Peyer's patch (tissue), 4 donors: ENCODE measurements at regions not wholly inside any gene's neighbourhood (a gene's known extent, or its start where the extent isn't known, plus 50 kb on each side); places are given as distances from the start of the nearest gene placed in this dataset.

ENCODE experiments used
- DNase-seq, 3 donors: peaks; one replicate each; pipeline ENCODE4 v3.0.0-alpha.2; 2017 to 2019
- H3K27ac ChIP-seq, 4 donors: fragments of 200-600 bp; sonication (generic); one replicate each; pipeline ENCODE4 v1.5.1; 2016 to 2019
- H3K27me3 ChIP-seq, 2 donors: fragments of 200-600 bp; sonication (generic); one replicate each; pipeline ENCODE4 v1.5.1; 2019
- H3K36me3 ChIP-seq, 3 donors: fragments of 200-600 bp; sonication (generic); one replicate each; pipeline ENCODE4 v1.5.1; 2016 to 2019
- H3K4me1 ChIP-seq, 4 donors: fragments of 200-600 bp; sonication (generic); one replicate each; pipeline ENCODE4 v1.5.1; 2016 to 2019
- H3K4me3 ChIP-seq, 4 donors: fragments of 200-600 bp; sonication (generic); 1 replicate in 3 of 4; 2 replicates in 1 of 4; pipeline ENCODE4 v1.5.1; 2016 to 2019; ENCODE audit warnings: mild to moderate bottlenecking in 1 of 4
- H3K9me3 ChIP-seq, 4 donors: fragments of 200-600 bp; sonication (generic); one replicate each; pipeline ENCODE4 v1.5.1; 2016 to 2019; ENCODE audit warnings: mild to moderate bottlenecking in 1 of 4
- CTCF ChIP-seq, 6 experiments: fragments of 450-650 bp in 4 of 6; fragments of 200-600 bp in 2 of 6; sonication (generic) in 1 of 6; IDR thresholded peaks; one replicate each; pipeline ENCODE4 v1.5.1; 2017 to 2019; ENCODE audit warnings: antibody characterized with exemption in 6 of 6, mild to moderate bottlenecking in 3 of 6, moderate library complexity in 1 of 6
- POLR2A ChIP-seq, 2 donors: fragments of 450-650 bp; IDR thresholded peaks; one replicate each; pipeline ENCODE4 v1.5.1; 2017; ENCODE audit warnings: antibody characterized with exemption in 2 of 2, mild to moderate bottlenecking in 2 of 2, moderate library complexity in 2 of 2

- no peaks in the 10 kb centered on the region for H3K27me3 ChIP-seq
- no peak overlapping the region for H3K4me3 ChIP-seq
- H3K9me3 ChIP-seq: no peaks in the 10 kb centered on the region
- no peak overlapping the region for H3K27ac ChIP-seq
- TF ChIP-seq POLR2A (IDR thresholded peaks at IDR 0.05) (no peak), CTCF (IDR thresholded peaks at IDR 0.05) (no peak)
- no peaks in the 10 kb centered on the region for H3K36me3 ChIP-seq
- H3K4me1 ChIP-seq: no peaks in the 10 kb centered on the region
- no peak for DNase-seq
Observed at GRCh38 chr4:31575504-31575903, 855.3 kb downstream of the PCDH7 start.

- no peak for DNase-seq
- no peaks in the 10 kb centered on the region for H3K9me3 ChIP-seq
- H3K27ac ChIP-seq: no peak overlapping the region
- no peaks in the 10 kb centered on the region for H3K27me3 ChIP-seq
- H3K4me1 ChIP-seq: no peaks in the 10 kb centered on the region
- no peaks in the 10 kb centered on the region for H3K36me3 ChIP-seq
- TF ChIP-seq POLR2A (IDR thresholded peaks at IDR 0.05): no peak
- no peak for TF ChIP-seq CTCF (IDR thresholded peaks at IDR 0.05)
- H3K4me3 ChIP-seq: no peak overlapping the region
Observed at GRCh38 chr4:31580843-31581242, 860.7 kb downstream of the PCDH7 start.

GRCh38 chr4:31585503-31585902 lies 865.3 kb downstream of the PCDH7 start:
- Histone ChIP-seq H3K27me3 (no peaks in the 10 kb centered on the region), H3K9me3 (no peaks in the 10 kb centered on the region), H3K4me1 (no peaks in the 10 kb centered on the region), H3K4me3 (no peak overlapping the region), H3K27ac (no peak overlapping the region), H3K36me3 (no peaks in the 10 kb centered on the region)
- no peak for DNase-seq
- no peak for TF ChIP-seq POLR2A (IDR thresholded peaks at IDR 0.05)
- no peak for TF ChIP-seq CTCF (IDR thresholded peaks at IDR 0.05)

- no peak for TF ChIP-seq CTCF (IDR thresholded peaks at IDR 0.05)
- TF ChIP-seq POLR2A (IDR thresholded peaks at IDR 0.05): no peak
- Histone ChIP-seq H3K4me1 (no peaks in the 10 kb centered on the region), H3K4me3 (no peak overlapping the region), H3K9me3 (no peaks in the 10 kb centered on the region), H3K27me3 (no peaks in the 10 kb centered on the region), H3K36me3 (no peaks in the 10 kb centered on the region), H3K27ac (no peak overlapping the region)
- no peak for DNase-seq
Observed at GRCh38 chr4:31592293-31592692, 872.1 kb downstream of the PCDH7 start.

GRCh38 chr4:31595496-31595895 lies 875.3 kb downstream of the PCDH7 start:
- Histone ChIP-seq H3K4me3 (no peak overlapping the region), H3K27me3 (no peaks in the 10 kb centered on the region), H3K27ac (no peak overlapping the region), H3K9me3 (no peaks in the 10 kb centered on the region), H3K36me3 (no peaks in the 10 kb centered on the region), H3K4me1 (no peaks in the 10 kb centered on the region)
- no peak for DNase-seq
- TF ChIP-seq POLR2A (IDR thresholded peaks at IDR 0.05) (no peak), CTCF (IDR thresholded peaks at IDR 0.05) (no peak)

GRCh38 chr4:31598639-31599038 lies 878.5 kb downstream of the PCDH7 start:
- no peaks in the 10 kb centered on the region for H3K9me3 ChIP-seq
- no peaks in the 10 kb centered on the region for H3K27me3 ChIP-seq
- TF ChIP-seq CTCF (IDR thresholded peaks at IDR 0.05) (no peak), POLR2A (IDR thresholded peaks at IDR 0.05) (no peak)
- H3K36me3 ChIP-seq: no peaks in the 10 kb centered on the region
- H3K27ac ChIP-seq: no peak overlapping the region
- H3K4me1 ChIP-seq: no peaks in the 10 kb centered on the region
- no peak overlapping the region for H3K4me3 ChIP-seq
- DNase-seq: no peak
